Gastrocnemius medialis (tissue), 4 donors: ENCODE measurements at regions not wholly inside any gene's neighbourhood (a gene's known extent, or its start where the extent isn't known, plus 50 kb on each side); places are given as distances from the start of the nearest gene placed in this dataset.

Experiments
- POLR2A ChIP-seq, 2 donors: fragments of 450-650 bp; IDR thresholded peaks; one replicate each; pipeline ENCODE4 v1.6.1; 2017; ENCODE audit warnings: antibody characterized with exemption in 2 of 2, mild to moderate bottlenecking in 2 of 2, moderate library complexity in 2 of 2
- TF ChIP-seq, protein P1 (sequence below), 5 experiments: fragments of 450-650 bp in 3 of 5; fragments of 200-600 bp in 2 of 5; sonication (generic) in 2 of 5; IDR thresholded peaks in 4 of 5; conservative IDR thresholded peaks in 1 of 5; 1 replicate in 4 of 5; 2 replicates in 1 of 5; pipeline ENCODE4 v1.5.1; 2016 to 2019; ENCODE audit warnings: antibody characterized with exemption in 5 of 5, mild to moderate bottlenecking in 3 of 5, moderate library complexity in 3 of 5

DNA sequence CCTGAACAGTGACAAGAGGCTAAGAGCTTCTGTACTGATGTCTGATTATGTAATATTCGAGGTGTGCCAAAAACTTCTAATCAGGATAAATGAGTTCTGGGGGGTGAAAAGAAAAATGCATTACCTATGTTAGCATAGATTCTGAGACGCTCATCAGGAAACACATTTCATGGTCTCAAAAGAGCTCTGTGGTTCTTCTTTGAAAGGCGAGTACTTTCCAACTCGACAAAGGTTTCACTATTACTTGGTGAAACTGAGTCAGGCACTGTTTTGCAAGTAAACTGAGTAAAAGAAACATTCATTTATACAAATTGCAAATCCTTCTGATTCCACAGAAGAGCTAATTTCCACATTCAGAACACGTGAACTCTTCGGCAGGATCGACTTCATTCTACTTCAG lies 523.2 kb downstream of the GATA3 start:
- TF ChIP-seq, protein P1, sequence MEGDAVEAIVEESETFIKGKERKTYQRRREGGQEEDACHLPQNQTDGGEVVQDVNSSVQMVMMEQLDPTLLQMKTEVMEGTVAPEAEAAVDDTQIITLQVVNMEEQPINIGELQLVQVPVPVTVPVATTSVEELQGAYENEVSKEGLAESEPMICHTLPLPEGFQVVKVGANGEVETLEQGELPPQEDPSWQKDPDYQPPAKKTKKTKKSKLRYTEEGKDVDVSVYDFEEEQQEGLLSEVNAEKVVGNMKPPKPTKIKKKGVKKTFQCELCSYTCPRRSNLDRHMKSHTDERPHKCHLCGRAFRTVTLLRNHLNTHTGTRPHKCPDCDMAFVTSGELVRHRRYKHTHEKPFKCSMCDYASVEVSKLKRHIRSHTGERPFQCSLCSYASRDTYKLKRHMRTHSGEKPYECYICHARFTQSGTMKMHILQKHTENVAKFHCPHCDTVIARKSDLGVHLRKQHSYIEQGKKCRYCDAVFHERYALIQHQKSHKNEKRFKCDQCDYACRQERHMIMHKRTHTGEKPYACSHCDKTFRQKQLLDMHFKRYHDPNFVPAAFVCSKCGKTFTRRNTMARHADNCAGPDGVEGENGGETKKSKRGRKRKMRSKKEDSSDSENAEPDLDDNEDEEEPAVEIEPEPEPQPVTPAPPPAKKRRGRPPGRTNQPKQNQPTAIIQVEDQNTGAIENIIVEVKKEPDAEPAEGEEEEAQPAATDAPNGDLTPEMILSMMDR (IDR thresholded peaks at IDR 0.05 in 4 of 5, conservative IDR thresholded peaks at IDR 0.05 in 1 of 5): no peak
- TF ChIP-seq POLR2A (IDR thresholded peaks at IDR 0.05): no peak
